Panc1 (cell line): ENCODE measurements at regions not wholly inside any gene's neighbourhood (a gene's known extent, or its start where the extent isn't known, plus 50 kb on each side); places are given as distances from the start of the nearest gene placed in this dataset.

Source experiments
- ATAC-seq: fragments of 200-7000 bp; cut with Tn5 transposase; 2 replicates; pipeline ENCODE4 v1.9.1; 2020; ENCODE audit warnings: mild to moderate bottlenecking, moderate library complexity
- BruUV-seq: library from RNA; stranded (reverse); fragments of 400-500 nt; replicated peaks from 2 replicates; lab custom pipeline; 2021; lab: Mats Ljungman, UMichigan
- CTCF ChIA-PET: fragments of 300-600 bp; sonication (Branson Sonifier 250); formaldehyde crosslinking; loops from one replicate; lab custom pipeline; 2022; ENCODE audit warnings: antibody characterized with exemption; lab: Charles Lee
- POLR2A ChIA-PET: fragments of 300-600 bp; sonication (Branson Sonifier 250); formaldehyde crosslinking; loops from one replicate; lab custom pipeline; 2022; ENCODE audit warnings: antibody characterized with exemption; lab: Charles Lee
- DNase-seq: peaks from one replicate; pipeline ENCODE4 v3.0.0-alpha.2; 2010; ENCODE audit warnings: low read depth, low spot score
- H3K27ac ChIP-seq: 2 replicates; pipeline ENCODE4 v1.5.1; 2011; ENCODE audit warnings: mild to moderate bottlenecking, low read length, inconsistent platforms
- H3K27me3 ChIP-seq: fragments of 200-500 bp; sonication (Bioruptor generic); 2 replicates; pipeline ENCODE4 v1.6.0; 2014; ENCODE audit warnings: low read length, inconsistent platforms; ENCODE audit not compliant: control insufficient read depth, insufficient read depth
- H3K36me3 ChIP-seq: fragments of 200-500 bp; sonication (Bioruptor generic); 2 replicates; pipeline ENCODE4 v1.5.1; 2014; ENCODE audit warnings: inconsistent platforms, mild to moderate bottlenecking, low read length, moderate library complexity; ENCODE audit not compliant: control insufficient read depth, insufficient read depth
- H3K4me1 ChIP-seq: 2 replicates; pipeline ENCODE4 v1.5.1; 2011; ENCODE audit warnings: inconsistent platforms, mild to moderate bottlenecking, low read length, moderate library complexity; ENCODE audit not compliant: control insufficient read depth, insufficient read depth
- H3K4me3 ChIP-seq, 2 experiments: 2 replicates each; pipeline ENCODE4 v1.5.1; 2011 to 2012; ENCODE audit warnings: low read depth in 2 of 2, low read length in 2 of 2, mild to moderate bottlenecking in 2 of 2, inconsistent platforms in 1 of 2, moderate library complexity in 1 of 2
- H3K9me3 ChIP-seq: fragments of 200-500 bp; sonication (Bioruptor generic); 2 replicates; pipeline ENCODE4 v1.5.1; 2014; ENCODE audit warnings: low read depth, mild to moderate bottlenecking, inconsistent platforms, low read length, moderate library complexity; ENCODE audit not compliant: control insufficient read depth, insufficient read depth
- CTCF ChIP-seq: fragments of 450-650 bp; IDR thresholded peaks from 2 replicates; pipeline ENCODE4 v1.5.1; 2017; ENCODE audit warnings: mild to moderate bottlenecking
- POLR2AphosphoS5 ChIP-seq: IDR thresholded peaks from 2 replicates; pipeline ENCODE4 v1.6.1; 2012; ENCODE audit warnings: mild to moderate bottlenecking, low read depth, low read length, moderate library complexity
- REST ChIP-seq, 2 experiments: IDR thresholded peaks; 2 replicates each; pipeline ENCODE4 v1.6.1; 2011 to 2012; ENCODE audit warnings: low read depth in 2 of 2, control low read depth in 1 of 2, low read length in 1 of 2, mild to moderate bottlenecking in 1 of 2, moderate library complexity in 1 of 2; ENCODE audit not compliant: insufficient read depth in 1 of 2
- SIN3A ChIP-seq: IDR thresholded peaks from 2 replicates; pipeline ENCODE4 v1.6.1; 2012; ENCODE audit warnings: low read depth, mild to moderate bottlenecking, low read length, moderate library complexity, borderline replicate concordance; ENCODE audit not compliant: insufficient read depth
- TCF7L2 ChIP-seq: IDR thresholded peaks from 2 replicates; pipeline ENCODE4 v1.6.1; 2011; ENCODE audit warnings: mild to moderate bottlenecking, low read depth, low read length, inconsistent platforms
- in situ Hi-C: cut with HindIII; loops from 2 replicates; pipeline ENCODE4 v1.10.0; 2016; ENCODE audit warnings: low sequenced_read_pairs, low pct_unique_long_range_greater_than_20kb
- intact Hi-C: fragments of 100-400 bp; cut with micrococcal nuclease; formaldehyde crosslinking; loops from one replicate; pipeline ENCODE4 v1.10.0; 2022; ENCODE audit not compliant: unreplicated experiment

GRCh38 chr6:99189823-99190721 lies 159.4 kb downstream of the FAXC start:
- no peak for TF ChIP-seq CTCF
- TF ChIP-seq POLR2AphosphoS5 = no peak
- TF ChIP-seq TCF7L2 = no peak
- no peak for TF ChIP-seq REST (IDR thresholded peaks at IDR 0.05; ENCODE audit: insufficient read depth in 1 of 2, low read depth in 2 of 2, low read length in 1 of 2)
- no peak for TF ChIP-seq SIN3A
- POLR2A ChIA-PET = no interaction called here
- Histone ChIP-seq H3K27me3 (0 out of 2 replicates have a peak, but pooled peaks cover 2% of the 10 kb centered on the region), H3K9me3 (no peaks in the 10 kb centered on the region), H3K27ac (no peak overlapping the region), H3K4me3 (no peak overlapping the region), H3K4me1 (no peaks in the 10 kb centered on the region), H3K36me3 (no peaks in the 10 kb centered on the region)
- ATAC-seq (no peak), DNase-seq (no peak)
- intact Hi-C loops = no loop called here
- BruUV-seq = no TSS peak
- CTCF ChIA-PET = no interaction called here
- in situ Hi-C loops = no loop called here

- H3K27me3 ChIP-seq = 0 out of 2 replicates have a peak, but pooled peaks cover 2% of the 10 kb centered on the region
- no peak overlapping the region for H3K4me3 ChIP-seq
- in situ Hi-C loops (no loop called here), intact Hi-C loops (no loop called here)
- H3K4me1 ChIP-seq = no peaks in the 10 kb centered on the region
- CTCF ChIA-PET = no interaction called here
- DNase-seq (no peak), ATAC-seq (no peak)
- POLR2A ChIA-PET = no interaction called here
- TF ChIP-seq REST (IDR thresholded peaks at IDR 0.05; ENCODE audit: insufficient read depth in 1 of 2, low read depth in 2 of 2, low read length in 1 of 2) (no peak), POLR2AphosphoS5 (no peak), SIN3A (no peak), CTCF (no peak), TCF7L2 (no peak)
- no peaks in the 10 kb centered on the region; the same call in 1 of the 2 replicates for H3K9me3 ChIP-seq
- no TSS peak for BruUV-seq
- H3K36me3 ChIP-seq = no peaks in the 10 kb centered on the region
- H3K27ac ChIP-seq = no peak overlapping the region
Measured at GRCh38 chr6:99187429-99187828, 162.0 kb downstream of the FAXC start.
